ENCODE measurements at regions not wholly inside any gene's neighbourhood (a gene's known extent, or its start where the extent isn't known, plus 50 kb on each side); places are given as distances from the start of the nearest gene placed in this dataset.

DNA sequence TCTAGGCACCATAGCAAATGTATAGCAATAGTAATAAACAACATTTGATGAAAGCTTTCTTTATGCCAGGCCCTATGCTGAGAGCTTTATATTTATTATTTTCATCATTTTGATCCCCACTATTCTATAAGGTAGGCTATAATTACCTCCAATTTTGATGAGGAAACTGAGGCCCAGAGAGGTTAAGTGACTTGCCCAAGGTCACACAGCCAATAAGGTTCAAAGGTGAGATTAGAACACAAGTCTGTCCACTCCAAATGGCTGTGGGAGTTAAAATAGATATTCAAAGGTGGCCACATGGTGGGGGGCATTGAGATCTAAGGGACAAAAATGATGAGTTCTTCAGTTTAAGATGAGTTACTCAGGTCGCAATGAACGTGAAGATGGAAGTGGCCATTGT is 269.9 kb downstream of the BMP7 start:
- no peak for DNase-seq (ENCODE audit: low spot score)

DNA sequence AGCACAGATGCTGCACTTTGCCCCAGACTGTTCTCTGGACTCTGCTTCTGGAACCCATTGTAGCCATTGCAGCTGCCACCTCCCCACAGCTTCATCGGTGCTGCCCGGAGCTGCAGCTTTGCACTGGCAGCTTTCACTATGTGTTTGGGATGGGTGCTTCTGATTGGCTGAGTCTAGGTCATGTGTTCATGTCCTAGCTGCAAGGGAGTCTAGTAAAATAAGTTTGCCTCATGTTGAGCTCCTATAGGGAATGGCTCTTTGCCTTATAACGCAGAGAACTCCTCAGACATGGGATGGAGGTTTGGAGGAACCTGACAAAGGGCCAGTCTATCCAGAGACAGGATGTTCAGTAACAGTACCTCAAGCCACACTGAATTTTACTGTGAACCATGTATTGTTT is 268.0 kb downstream of the BMP7 start:
- DNase-seq (ENCODE audit: low spot score): no peak

DNA sequence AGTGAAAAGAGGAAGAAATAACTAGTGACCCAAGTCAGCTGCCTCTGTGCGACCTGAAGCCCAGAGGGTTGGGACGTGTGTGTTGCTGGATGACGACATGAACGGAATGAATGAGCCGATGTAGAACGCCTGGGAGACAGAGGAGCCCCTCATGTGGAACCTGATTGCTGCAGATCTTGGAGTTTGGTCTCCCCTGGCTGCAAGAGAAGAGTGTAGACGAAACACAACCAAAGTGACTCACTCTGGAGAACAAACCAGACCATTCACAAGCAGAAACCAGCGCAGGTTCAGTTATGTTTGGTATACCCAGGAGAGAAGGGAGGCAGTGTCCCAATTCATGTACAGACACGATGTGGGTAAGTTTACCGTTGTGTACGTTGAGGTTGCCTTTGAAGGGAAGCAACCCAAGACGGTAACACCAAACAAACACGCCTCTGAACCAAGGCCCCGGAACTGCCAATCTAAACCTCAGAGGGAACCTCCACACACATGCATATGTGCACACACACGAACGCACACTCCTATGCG is 265.9 kb downstream of the BMP7 start:
- DNase-seq (ENCODE audit: low spot score): no peak

DNA sequence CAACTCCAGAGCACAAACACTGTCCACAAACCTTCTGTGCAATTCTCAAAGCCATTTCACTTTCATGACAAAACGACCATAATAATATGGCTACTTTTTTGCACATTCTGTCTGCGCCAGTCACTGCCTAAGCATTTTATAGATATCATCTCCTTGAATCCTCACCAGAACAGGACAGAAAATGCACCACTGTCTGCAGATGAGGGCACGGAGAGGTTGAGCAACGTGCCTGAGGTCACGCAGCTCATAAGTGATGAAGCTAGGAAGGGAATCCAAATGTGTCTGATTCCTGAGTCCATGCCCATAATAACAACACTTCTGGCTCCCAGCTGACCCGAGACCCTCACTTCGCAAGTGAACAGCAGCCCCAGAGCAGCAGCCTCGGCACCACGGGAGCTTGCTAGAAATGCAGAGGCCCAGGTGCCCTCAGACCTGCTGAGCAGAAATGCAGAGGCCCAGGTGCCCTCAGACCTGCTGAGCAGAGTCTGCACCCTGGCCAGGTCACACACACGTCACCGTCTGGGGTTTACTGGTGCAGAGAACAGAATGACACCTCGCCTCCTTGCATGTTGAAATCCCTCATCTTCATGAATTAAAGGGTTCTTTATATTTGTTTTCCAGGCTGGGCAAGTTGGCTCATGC is 265.2 kb downstream of the BMP7 start:
- no peak for DNase-seq (ENCODE audit: low spot score)

DNA sequence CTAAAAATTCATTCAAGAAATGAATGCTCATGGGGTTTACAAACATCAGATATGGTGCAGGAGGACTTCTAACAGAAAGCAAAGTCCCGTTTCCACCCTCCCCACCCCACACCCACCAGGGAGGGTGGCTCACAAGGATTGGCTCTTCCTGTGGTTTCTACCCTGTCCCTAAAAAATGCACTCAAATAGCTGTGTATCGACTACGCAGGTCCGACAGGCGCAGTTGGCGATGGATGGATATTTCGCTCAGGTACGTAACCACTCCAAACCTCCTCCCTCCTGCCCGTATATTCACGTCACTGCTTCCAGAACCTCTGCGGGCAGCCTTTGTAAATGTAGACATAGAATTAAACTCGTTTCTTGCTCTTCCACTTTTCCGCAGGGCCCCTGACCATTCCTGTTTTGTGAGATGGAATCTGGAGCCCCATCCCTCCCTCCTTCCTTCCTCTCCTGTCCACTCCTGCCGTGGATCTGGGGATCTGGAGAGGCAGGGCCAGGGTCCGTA is 264.3 kb downstream of the BMP7 start:
- no peak for DNase-seq (ENCODE audit: low spot score)

DNA sequence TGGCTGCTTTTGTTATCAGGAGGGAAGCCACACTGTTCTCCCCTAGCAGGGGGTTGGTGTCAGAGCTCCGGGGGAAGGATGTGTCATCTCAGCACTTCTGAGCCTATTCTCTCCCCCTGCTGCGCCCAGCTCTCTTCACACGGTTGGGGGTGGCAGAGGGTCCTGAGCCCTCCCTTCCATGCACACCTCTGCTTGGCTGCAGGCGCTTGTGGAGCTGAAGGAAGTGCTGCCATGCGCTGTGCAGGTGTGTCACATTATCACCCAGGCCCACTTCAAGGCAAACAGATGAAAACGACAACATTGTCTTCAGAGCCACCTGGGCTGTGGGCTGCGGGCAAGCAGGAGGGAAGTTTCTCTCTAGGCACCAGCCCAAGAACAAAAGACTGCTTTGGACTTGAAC is 263.4 kb downstream of the BMP7 start:
- no peak for DNase-seq (ENCODE audit: low spot score)

DNA sequence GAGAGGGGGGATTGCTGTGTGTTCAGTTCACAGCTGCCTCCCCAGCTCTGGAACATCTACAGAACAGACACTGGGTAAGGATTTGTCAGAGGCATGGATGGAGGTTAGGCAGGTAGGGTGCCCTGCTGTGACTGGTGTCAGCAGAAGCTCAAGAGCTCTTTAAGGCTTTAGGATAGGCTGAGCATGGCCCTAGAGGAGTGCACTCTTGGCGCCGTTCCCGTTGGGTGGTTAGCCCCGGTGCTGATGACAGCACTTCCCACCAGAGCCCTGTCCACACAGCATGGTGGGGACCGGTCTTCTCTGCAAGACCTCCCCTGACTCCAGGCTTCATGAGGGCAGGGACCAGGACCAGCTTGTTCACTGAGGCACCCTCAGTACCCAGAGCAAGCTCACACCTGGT is 262.0 kb downstream of the BMP7 start:
- no peak for DNase-seq (ENCODE audit: low spot score)

DNA sequence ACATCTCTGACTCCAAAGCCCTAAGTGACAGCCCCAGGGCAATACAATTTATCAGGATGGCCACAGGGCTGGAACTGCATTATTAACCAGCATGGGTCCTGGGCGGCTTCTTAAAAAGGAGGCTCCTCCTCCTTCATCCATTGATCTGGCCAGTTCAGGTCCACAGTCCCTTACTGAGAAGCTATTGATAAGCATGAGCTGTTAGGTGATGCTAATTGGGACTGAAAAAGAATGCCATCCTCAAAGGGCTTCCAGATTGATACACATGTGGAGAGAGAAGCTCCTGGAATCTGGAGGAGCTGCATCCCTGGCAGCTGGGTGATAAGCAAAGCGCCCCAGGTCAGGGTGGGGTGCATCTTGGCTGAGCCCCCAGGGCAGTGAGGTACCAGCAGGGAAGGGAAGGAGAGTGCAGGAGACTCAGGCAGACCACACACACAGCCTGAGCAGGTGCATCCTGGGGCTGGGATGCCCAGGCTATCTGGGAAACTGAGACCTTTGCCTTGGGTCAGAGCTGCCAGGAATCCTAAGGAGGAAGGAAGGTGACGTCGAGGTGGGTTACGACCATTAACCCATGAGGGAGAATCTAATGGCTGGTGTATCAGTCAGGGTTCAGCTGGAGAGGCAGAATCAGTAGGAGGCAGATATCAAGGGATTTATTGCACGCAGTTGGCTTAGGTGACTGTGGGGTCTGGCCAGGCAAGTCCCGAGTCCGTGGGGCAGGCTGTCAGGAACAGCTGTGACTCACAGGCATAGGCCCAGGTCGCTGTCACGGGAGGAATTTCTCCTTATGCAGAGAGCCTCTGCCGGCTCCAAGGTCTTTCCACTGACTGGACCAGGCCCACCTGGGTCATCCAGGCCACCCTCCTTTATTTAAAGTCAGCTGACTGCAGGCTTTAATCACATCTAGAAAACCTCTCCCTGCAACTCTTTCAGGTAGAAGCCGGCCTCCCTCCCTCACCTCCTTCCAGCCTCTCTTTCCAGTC is 261.2 kb downstream of the BMP7 start:
- DNase-seq (ENCODE audit: low spot score): no peak

DNA sequence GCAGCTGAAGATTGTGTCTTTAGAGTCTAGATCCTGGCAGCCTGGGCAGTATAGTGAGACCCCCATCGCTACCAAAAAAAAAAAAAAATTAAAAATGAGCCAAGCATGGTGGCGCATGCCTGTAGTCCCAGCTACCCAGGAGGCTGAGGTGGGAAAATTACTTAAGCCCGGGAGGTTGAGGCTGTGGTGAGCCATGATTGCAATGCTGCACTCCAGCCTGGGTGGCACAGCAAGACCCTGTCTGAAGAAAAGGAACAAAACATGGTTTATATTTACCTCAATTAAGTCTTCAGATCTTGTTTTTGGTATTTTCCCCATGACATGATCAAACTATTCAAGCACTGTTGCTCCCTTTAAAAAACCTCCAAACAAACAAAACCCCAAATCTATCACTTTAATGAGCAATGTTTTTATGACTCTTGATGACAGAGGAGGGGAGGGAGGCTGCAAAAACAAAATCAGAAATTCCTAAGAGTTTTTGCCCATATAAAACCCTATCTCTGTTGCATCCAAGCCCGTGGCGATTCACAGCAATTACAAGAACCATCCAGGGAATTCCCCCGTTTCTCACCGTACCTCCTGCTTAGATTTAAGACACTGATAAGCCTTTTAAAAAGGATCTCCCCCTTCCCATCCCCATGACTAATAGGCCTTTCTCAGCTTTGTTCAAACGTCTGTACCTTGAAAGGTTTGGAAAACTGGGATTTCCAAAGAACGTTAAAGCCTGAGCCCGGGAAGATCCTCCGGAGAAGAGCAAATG is 259.9 kb downstream of the BMP7 start:
- no peak for DNase-seq (ENCODE audit: low spot score)

DNA sequence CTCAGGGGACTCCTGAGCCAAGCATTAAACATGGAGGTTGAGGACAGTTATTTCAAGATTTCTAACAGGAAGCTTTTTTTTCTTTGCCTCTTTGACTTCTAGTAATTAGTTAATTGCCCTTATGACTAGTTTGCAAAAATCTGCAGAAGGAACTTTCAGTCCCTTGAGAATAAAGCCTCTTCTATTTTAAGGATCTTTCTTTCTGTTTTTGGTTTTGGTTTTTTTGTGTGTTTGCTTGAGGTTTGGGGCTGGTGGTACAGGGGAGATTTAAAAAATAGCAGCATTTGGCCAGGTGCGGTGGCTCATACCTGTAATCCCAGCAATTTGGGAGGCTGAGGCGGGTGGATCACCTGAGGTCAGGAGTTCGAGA is 259.3 kb downstream of the BMP7 start:
- DNase-seq (ENCODE audit: low spot score): no peak

DNA sequence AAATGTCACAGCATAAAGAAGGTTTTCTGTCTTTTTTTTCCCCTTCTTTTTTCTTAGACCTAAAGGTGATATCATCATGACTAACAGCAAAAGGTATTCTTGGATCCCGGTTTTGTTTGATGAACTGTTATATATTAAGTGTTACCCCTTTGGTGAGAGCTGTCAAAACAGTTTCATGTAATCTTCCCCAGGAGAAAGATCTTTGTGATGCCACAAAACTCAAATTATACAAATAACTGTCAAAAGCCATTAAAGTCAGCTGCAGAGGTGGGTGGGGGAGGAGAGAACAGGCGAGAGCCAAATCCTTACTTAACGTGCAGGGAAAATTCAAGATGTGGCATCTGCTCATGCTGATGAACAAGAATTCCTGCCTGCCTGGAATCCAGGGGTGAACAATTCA is 258.2 kb downstream of the BMP7 start:
- no peak for DNase-seq (ENCODE audit: low spot score)

DNA sequence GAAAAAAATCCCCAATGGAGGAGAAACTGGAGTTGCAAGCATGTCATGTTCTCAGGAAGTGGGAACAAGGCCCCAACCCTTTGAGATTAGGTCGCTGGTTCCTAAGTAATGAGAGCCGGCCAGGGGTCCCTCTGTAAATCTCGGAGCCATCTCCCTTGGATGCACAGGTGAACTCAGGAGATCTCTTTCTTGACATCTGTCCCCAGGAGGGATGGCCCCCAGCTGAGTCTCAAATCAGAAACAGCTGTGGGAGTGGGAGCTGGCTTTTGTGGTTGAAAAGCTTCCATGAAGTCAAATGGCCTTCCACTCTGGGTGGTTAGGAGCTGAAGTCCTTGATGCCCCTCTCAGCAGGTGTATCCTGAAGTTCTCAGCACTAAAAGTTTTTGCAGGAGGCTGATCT is 257.1 kb downstream of the BMP7 start:
- no peak for DNase-seq (ENCODE audit: low spot score)

DNA sequence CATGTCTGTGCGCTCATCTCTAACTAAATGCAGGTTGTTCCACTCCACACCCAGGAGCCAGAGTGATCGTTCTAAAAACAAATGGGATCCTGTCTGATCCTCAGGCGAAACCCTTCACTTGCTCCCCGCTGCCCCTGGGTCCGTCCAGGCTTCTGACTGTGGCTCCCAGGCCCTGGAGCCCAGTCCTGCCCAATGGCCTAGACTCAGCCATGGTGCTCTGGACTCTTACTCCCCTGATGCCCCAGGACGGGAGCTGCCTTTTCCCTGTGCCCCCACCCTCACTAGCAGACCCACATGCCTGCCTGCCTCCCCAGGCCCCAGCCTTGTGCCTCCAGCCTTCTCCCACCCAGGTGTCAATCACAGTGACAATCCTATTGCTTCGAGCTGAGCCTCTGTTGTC is 256.7 kb downstream of the BMP7 start:
- no peak for DNase-seq (ENCODE audit: low spot score)

DNA sequence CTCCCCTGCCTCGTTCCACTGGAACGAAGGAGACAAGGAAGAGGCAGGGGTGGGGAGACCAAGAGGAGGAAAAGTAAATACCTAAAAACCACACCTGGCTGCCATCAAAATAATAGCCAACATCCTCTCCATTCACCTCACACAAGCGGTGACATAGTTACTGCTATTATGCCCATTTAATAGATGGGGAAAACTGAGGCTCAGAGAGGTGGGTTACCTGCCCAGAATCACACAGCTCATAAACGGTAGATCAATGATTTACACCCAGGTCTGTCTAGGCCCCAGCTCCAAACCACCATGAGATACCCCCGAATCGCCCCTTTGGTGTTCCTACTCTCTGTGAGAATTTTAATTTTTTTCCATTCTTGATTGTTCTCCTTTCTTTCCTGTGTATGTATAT is 253.8 kb downstream of the BMP7 start:
- DNase-seq (ENCODE audit: low spot score): no peak

DNA sequence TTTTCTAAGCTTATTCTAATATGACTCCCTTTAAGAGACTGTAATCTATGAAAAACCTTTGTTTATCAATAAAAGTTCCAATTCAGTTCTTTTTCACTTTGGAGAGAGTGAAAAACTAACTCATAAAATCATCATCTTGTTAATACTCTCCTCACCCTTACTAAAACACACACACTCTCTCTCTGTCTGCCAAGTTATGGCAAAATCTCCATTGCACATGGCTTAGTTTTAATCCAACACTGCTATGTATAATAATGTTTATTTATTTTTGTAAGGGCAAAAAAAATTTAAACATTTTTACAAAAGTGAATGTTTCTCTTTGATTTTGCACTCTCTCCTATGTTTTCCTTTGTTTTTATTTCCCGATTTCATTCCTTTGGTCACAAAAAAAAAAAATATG is 253.2 kb downstream of the BMP7 start:
- DNase-seq (ENCODE audit: low spot score): no peak

DNA sequence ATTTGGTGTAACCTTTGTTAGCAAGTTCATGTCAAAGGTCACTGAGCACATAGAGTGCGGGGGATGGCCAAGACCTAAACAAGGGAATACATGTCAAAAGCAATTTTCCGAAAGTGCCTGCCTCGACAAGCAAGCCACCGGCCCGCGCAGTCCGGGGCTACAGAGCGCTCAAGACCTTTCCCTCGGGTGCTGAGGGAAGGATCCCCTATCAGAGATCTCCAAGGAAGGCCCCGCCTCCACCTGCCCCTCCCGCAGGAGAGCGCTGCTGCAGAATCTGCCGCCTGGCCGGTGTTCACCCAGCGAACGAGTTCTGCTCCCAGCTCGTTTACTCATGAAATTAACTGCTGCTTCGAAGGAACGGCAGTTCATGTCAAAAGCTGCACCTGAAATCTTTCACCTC is 252.7 kb downstream of the BMP7 start:
- no peak for DNase-seq (ENCODE audit: low spot score)

DNA sequence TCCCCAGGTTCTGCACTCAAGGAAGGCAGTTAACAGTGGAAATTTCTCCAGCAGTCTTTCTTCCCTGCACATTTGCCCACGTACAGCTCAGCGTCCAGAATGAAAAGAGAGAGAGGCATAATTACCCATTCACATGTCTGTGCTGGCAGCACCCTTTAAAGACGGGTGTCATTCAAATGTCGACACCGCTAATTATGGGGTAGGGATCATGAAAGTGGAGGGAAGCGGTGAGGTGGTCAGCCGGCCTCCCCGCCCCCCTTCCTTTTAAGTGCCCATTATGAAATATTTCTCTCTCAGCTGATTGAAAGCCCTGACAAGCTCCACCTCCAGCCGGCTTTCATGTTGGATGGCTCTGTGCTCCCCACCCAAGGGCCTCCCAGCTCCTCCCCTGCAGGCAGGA is 246.1 kb downstream of the BMP7 start:
- no peak for DNase-seq (ENCODE audit: low spot score)

DNA sequence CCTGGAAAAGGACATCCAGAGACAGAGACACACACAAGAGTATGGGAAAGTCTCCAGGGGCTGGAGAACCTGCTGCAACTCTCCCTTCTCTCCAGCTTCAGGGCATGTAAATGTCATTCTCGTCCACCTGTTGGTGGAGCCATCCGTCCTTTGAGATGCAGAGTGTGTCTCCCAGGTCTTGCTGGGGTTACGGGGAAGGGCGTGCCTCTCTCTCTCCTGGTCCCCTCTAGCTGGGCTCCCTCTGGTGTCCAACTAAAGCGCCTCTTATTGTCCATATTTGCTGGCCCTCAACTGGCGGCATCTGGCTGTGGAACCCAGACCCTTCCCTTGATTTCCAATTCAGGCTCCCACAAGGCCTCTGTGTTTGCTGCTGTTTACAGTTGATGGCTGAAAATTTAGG is 244.1 kb downstream of the BMP7 start:
- DNase-seq (ENCODE audit: low spot score): no peak

DNA sequence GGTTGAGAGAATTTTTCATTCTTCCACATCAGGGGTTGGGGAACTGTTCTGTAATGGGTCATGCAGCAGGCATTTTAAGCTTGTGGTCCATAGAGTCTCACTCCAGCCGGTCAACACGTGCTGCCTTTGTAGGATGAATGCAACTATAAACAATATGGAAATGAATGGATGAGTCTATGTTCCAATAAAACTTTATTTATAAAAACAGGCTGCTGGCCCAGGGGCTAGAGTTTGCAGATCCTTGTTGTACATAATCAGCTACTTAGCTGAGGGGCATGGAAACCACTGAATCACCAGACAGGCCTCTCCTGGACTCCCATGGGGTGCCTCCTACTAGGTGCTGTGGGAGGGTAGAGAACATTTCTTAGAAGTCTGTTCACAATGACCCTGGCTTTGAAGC is 243.4 kb downstream of the BMP7 start:
- DNase-seq (ENCODE audit: low spot score): no peak

DNA sequence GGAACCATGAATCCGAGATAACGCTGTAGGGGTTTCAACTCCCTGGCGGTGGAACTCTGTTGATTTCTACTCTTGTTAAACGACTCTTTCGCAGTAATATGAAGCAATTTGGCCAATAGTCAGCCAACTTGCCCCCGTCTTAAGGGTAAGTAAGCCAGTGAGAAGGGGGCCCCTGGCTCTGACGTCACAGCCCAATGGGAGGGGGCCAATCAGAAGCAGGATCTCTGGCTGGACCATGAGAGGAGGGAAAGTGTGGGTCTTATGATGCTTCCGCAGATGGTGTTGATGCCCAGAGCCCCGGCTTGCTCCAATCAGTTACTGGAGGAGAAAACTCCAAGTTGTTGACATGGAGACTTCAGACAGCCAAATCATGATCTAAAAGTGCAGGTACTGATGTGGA is 242.4 kb downstream of the BMP7 start:
- DNase-seq (ENCODE audit: low spot score): no peak

DNA sequence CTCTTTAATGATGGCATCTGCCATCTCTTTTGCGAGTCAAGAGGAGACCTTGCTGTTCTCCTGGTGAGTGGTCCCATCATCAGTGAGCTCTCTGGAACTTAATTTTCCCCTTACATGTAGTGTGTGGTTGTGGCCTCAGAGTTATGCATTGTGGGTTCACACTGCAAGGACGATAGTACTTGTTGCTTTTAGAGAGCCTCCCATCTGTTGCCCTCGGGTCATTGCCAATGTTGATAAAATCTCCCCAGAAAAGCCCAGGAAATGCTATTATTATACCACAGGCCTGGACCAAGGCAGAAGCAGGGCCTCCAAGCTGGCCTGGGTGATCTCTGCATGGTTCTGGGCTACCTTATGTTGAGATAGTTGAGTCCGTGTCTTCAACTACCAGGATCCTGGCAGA is 241.6 kb downstream of the BMP7 start:
- DNase-seq (ENCODE audit: low spot score): no peak

DNA sequence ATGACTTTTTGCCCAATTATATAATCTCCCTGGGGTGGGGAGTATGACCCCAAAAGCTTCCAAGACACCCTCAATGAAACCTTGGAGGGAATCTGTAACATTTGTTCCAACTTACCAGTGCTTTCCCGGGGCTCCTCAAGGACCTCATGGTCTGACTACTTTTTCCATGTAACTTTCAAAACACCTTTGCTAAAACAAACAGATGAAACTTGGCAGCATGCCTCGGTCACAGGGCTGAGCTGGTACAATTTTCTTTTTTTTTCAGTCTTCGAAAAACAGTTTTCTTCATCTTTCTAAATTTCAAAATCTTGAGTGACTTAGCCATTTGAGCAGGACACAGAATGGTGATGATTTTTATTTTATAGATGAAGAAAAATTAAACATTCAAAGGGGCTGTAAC is 241.2 kb downstream of the BMP7 start:
- no peak for DNase-seq (ENCODE audit: low spot score)

Data from HuH-7 (cell line).